BE2C (cell line): ENCODE measurements at regions not wholly inside any gene's neighbourhood (a gene's known extent, or its start where the extent isn't known, plus 50 kb on each side); places are given as distances from the start of the nearest gene placed in this dataset.

Source experiments
- DNase-seq: peaks from one replicate; pipeline ENCODE4 v3.0.0-alpha.2; 2020
- H3K27me3 ChIP-seq: fragments of 250-450 bp; sonication (Bioruptor Pico); 2 replicates; pipeline ENCODE4 v1.5.1; 2020; ENCODE audit warnings: mild to moderate bottlenecking
- H3K36me3 ChIP-seq: fragments of 250-450 bp; sonication (Bioruptor Pico); 2 replicates; pipeline ENCODE4 v1.5.1; 2020; ENCODE audit warnings: mild to moderate bottlenecking
- H3K4me1 ChIP-seq: fragments of 250-450 bp; sonication (Bioruptor Pico); 2 replicates; pipeline ENCODE4 v1.5.1; 2020
- H3K4me3 ChIP-seq: 2 replicates; pipeline ENCODE4 v1.5.1; 2011; ENCODE audit warnings: low read depth, low read length
- H3K9me3 ChIP-seq: fragments of 250-450 bp; sonication (Bioruptor Pico); 2 replicates; pipeline ENCODE4 v1.5.1; 2020
- CTCF ChIP-seq: IDR thresholded peaks from 2 replicates; pipeline ENCODE4 v1.5.1; 2012; ENCODE audit warnings: mild to moderate bottlenecking, low read depth, low read length

GRCh38 chr11:119782006-119782738 is 53.2 kb upstream of the NECTIN1 start:
- Histone ChIP-seq H3K27me3 (no peaks in the 10 kb centered on the region), H3K36me3 (no peaks in the 10 kb centered on the region), H3K4me1 (peaks cover 42% of the 10 kb centered on the region), H3K9me3 (no peaks in the 10 kb centered on the region), H3K4me3 (no peak overlapping the region)
- TF ChIP-seq CTCF = 0 out of 2 replicates have a peak, but pooled peaks have one; percentile 7
- DNase-seq = no peak

DNA sequence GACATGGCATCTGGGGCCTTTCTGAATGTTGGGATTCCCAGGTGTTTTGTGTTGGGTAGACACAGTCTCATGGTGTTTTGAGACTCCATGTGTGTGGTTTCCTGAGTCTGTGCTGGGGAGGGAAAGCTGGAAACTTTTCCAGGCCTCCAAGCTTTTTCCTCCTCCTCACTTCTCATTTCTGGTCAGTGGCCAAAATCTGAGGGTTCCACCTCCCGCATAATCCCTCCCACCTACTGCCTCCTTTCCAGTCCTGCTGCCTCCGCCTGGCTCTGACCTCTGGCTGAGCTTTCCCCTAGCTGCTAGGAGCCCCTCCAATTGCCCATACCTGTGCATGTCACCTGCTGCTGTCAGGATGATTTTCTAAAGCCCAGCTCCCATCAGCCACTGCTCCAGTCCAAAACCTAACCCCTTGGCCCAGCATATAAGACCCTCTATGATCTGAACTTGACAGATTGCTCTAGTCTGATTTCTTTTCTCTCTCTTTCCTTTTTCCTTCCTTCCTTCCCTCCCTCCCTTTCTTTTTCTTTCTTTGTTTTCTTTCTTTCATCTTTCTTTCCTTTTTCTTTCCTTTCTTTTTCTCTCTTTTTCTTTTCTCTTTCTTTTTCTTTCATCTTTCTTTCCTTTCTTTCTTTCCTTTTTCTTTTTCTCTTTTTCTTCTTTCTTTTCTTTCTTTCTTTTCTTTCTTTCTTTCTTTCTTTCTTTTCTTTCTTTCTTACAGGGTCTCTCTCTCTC is 51.4 kb upstream of the NECTIN1 start:
- no peaks in the 10 kb centered on the region for H3K27me3 ChIP-seq
- no peaks in the 10 kb centered on the region for H3K9me3 ChIP-seq
- peaks cover 58% of the 10 kb centered on the region for H3K4me1 ChIP-seq
- no peak for TF ChIP-seq CTCF
- DNase-seq = peak; percentile 51
- no peaks in the 10 kb centered on the region for H3K36me3 ChIP-seq
- H3K4me3 ChIP-seq = peak overlapping the region; percentile 38

DNA sequence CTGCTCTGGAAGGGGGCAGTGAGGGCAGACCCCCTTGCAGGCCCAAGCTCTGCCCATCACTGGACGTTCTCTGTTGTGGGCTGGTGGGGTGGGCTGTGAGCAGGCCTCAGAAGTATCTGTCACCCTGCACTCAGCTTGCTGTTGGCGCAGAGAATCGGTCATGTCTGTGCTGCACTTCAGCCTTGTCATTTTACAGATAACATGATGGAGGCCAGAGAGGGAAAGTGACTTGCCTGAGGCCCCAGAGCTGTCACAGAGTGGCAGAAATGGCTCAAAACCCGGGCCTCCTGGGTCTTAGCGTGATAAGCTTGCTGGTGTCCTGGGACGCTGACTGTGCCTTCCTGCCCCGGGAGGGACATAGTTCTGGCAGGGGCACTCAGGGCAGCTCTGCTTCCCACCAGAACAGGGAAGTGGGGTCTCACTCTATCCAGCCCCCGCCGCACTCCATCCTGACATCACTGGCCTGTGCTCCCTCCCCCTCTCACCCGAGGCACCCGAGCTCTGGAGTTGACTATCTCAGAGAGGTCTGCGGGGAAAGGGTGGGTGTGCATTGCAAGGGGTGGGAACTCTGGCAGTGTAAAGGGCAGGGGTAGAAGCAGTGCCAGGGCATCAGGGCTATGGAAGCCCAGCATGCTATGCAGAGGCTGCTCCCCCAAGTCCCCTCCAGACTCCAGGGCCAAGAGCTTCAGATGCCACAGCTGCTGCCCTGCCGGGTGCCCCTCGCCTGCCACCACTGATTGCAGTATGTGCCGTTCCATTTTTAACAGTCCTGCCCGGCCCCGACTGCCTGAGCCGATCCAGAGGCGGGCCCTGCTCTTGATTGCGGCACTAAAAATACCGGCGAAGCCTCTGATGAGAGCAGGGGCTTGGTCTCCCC is 50.4 kb upstream of the NECTIN1 start:
- Histone ChIP-seq H3K9me3 (no peaks in the 10 kb centered on the region), H3K27me3 (no peaks in the 10 kb centered on the region), H3K36me3 (no peaks in the 10 kb centered on the region), H3K4me1 (peaks cover 58% of the 10 kb centered on the region), H3K4me3 (peak overlapping the region; percentile 38)
- TF ChIP-seq CTCF = no peak
- DNase-seq = peak; percentile 92
